Activated CD4-positive, alpha-beta T cell treated with anti-CD3 and anti-CD28 coated beads, Interleukin-2, amount 50 U/mL, for 48 hours (primary cell): ENCODE measurements at regions not wholly inside any gene's neighbourhood (a gene's known extent, or its start where the extent isn't known, plus 50 kb on each side); places are given as distances from the start of the nearest gene placed in this dataset.
"Not testable (repeated sequence)": the region's sequence is repeated elsewhere in the genome, so short reads cannot be mapped to it uniquely, and the experiment has no call there.

ENCODE experiments used
- DNase-seq, 2 experiments: peaks; one replicate each; pipeline ENCODE4 v3.0.0-alpha.2; 2020

- DNase-seq, result no peak
Observed at GRCh38 chr15:69903470-69904469, 193.9 kb downstream of the TLE3 start.

- DNase-seq, result no peak
Observed at GRCh38 chr15:69906256-69907185, 191.2 kb downstream of the TLE3 start.

- DNase-seq, result no peak
Observed at GRCh38 chr15:69908060-69908459, 189.7 kb downstream of the TLE3 start.

- no peak for DNase-seq
Observed at GRCh38 chr15:69908590-69909420, 188.9 kb downstream of the TLE3 start.

DNA sequence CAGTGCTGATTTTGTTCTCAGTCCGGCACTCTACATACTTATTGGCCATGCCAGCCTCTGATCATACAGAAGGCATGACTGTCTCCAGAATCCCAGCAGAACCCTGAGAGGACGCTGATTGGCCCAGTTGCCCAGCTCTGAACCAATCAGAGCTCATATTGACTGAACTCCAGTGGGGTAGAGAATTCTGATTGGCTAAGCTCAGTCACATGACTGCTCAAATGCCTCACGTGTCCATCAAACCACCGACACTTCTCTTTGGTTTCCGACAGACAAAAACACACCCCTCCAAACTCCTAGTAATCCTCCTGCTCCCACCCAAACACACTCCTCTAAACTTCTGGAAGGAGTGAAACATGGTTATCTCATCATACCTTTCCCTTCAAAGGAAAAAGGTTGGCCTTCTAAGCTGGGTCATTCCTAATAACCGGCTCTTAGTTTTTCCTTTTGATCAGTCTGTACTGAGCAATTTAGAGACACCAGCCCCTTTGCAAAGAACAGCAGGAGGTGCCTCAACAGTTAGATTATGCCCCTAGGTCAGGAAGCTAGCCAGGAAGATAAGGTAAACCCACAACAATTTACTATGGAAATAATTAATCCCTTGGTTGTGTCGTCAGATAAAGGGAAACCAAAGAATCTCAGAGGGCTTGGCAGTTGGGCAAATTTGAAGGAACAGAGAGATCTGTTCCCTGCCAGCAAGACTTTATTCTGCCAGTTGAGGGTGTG lies 187.8 kb downstream of the TLE3 start:
- DNase-seq, result no peak

DNA sequence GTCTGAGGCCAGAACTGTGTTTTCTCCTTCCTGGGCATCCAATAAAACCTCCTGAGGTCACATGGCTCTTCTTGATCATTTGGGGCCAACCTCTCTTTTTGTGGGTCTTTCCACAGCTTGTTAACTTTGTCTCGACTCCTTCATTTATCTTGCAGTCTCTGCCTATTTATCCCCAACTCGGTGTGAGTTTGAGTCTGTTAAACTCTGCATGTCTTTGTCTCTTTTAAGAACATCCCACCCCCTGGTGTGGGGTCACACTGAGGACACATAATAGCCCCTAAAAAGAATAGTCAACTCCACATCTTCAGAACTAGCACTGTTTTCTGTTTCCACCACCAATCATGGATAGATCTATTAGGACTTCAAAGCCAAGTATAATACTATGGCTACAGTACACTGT lies 187.2 kb downstream of the TLE3 start:
- DNase-seq, result no peak

DNA sequence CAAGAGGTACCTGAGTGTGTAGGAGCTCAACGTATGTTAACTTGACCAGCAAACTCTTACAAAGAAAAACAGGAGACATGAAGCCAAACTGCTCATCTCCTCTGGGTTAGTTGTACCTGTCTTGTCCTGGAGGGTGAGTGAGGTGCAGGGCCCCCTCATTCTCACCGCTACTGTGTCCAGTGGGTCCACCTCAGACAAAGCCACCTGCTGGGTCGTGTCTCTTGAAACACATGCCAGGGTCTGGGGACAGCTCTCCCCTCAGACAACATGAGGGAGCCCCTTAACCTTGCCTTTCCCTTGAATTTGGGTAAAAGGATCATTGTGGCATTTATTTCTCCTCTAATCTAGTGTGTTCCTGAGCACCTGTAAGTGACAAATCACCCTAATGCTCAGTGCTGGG lies 185.6 kb downstream of the TLE3 start:
- no peak for DNase-seq

GRCh38 chr15:69914040-69914439 lies 183.7 kb downstream of the TLE3 start:
- no peak for DNase-seq

GRCh38 chr15:69914960-69915359 lies 182.8 kb downstream of the TLE3 start:
- no peak for DNase-seq

DNA sequence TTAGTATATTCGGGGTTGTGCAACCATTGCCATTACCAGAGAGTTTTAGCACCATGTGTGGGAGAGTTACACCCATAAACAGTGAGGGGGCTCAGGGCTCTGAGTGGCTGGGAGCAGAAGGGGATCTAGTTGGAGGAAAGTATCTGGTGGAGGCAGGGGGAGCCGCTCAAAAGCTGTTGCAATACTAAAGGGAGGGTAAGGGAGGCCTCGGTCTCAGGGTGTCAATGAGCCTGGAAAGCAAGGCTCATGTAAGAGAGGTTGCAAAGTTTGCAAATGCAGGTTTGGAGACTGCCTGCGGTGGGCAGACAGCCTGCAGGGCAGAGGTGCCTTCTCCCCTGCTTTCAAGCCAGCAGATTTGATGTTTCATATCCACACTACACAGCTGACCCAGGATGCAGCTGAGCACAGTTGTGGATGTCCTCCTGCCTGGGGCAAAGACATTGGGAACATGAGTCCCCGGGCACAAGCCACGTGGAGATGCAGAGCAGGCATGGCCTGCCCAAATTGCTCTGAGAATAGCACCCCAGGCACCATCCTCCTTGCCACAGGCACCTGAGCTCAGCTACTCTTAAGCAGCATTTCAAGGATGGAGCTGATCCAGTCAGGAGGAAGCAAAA lies 181.4 kb downstream of the TLE3 start:
- DNase-seq, result no peak

DNA sequence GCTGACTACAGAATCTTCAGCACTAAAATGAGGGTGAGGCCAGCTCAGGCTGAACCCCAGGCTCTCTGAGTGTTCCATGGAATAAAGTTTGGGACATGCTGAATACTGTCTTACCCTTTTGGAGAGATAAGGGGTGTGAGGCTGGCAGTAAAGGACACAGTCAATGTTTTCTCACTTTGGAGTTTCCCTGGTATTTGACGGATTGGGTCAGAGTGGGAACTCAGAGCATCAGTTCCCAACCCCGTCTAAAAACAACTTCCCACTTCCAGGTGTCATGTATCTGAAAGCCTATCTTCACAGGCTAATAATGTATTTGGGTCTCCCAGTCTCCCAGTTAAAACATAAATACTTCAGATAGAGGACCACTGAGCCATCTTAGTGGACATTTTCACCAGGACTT lies 180.7 kb downstream of the TLE3 start:
- DNase-seq, result no peak

DNA sequence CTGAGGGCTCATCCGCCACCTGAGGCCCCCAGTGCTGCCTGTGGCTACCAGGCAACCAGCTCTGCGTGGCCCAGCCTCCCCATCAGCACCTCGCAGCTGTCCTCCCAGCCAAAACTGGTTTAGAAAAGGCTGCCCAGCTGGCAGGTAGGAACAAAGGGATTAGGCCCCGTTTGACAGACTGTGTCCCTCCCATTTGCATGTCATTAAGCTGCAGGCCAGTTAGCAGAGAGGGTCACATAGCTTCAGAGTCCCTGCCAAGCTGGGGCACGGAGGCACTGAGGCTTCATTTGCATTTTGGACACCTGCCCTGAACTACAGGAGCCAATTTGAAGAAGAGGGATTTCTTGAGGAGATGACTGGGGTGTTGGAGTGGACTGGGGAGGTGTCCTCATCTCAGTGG lies 177.9 kb downstream of the TLE3 start:
- no peak for DNase-seq

DNA sequence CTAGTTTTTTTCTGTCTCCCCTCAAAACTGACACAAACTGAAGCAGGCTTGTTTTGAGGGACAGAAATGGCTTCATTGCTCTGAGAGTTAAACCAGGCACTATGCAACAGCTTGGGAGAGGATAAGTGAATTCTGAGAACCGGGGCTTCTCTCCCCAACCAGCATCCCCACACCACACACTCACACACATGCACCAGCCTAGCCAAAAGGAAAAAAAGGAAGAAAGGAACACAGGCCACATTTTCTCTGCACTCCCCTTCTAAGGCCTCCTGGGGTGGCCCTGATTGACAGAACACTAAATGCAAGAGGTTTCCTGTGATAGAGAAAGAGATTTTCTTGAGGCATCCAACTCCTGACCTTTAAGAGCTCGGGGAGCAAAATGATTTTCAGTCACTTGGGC lies 177.5 kb downstream of the TLE3 start:
- DNase-seq, result no peak

DNA sequence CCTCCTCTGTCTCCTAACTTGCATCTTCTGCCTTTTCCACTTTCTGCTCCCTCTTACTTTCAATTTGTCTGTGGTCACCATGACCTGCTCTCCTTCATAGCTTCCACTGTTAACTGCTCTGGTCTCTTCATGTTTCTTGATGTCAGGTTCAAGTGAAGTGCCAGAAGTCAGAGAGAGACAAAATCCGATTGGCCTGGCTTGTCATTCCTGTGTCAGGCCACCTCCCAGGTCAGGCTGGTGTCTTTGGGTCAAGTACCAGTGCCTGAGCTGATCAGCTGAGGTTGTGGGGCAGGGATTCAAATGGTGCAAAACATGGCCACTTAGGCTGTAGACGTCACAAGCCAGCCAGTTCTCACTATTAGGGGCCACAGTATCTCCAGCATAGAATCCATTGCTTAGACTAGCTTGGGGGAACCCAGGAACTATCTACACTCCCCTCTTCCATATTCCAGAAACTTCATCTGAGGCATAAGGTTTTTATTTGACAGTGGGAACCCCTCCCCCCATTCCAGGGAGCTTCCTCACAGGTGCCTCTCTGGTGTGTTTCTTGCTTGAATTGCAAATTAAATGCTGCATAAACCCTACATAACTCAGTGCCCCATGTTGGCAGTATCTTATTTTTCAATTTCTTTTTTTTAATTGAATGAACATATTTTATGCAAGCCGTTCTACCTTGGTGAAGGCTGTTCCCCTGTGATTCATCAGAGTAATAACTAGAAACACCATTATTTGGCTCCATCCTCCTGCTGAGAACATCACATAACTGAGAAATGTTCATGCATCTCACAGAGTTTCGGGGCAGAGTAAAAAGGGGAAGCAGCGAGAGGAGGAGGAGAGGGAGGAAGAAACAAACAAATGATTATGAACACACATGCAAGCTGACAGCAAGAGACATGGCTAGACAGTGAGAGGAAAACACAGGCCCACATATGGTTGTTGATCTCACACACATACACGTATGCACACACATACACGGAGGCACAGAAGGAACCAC lies 175.8 kb downstream of the TLE3 start:
- no peak for DNase-seq

- no peak for DNase-seq
Observed at GRCh38 chr15:69924531-69924930, 173.2 kb downstream of the TLE3 start.

DNA sequence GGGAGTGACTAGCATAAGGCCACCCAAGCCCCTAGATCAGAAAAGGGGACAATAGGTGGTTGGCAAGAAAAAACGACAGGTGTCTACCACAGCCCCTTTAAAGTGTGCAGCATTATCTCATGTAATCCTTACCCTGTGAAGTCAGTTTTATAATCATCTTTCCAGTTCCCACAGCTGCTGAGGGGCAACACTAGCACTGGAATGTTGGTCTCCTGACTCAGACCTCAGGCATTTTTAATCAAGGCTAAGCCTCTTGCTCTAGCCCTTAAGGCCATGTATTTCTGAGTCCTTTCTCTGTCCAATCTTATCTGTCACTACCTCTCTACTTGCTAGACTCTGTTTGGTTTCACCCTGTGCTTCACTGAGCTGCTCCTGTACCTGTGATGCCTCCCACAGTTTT lies 171.7 kb downstream of the TLE3 start:
- no peak for DNase-seq

GRCh38 chr15:69926721-69927120 lies 171.0 kb downstream of the TLE3 start:
- no peak for DNase-seq

GRCh38 chr15:69928890-69929289 lies 168.8 kb downstream of the TLE3 start:
- DNase-seq, result not testable (repeated sequence)

DNA sequence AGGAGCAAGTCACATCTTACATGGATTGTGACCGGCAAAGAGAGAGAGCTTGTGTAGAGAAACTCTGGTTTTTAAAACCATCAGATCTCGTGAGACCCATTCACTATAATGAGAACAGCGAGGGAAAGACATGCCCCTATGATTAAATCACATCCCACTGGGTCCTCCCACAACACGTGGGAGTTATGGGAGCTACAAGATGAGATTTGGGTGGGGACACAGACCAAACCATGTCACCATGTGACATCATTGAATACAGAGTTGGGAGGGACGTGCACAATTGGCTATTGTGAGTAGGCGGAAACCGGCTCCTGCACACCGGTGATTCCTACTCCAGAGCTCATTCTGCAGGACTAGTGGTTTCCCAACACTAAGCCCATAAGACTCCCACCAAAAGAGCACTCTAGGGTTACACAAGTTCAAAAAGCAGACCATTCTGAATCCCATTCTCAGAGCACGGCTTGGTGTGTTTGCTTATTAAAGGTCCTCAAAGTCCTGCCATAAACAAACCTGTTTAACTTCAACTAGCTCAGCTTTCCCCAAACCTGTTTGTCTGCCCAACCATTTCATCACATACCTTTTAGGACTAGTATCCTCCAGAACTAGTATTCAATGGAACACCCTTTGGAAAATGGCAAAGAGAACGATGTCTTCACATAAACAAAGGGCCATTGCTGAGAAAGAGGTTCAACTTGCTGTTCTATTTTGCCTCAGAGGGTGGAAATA lies 167.6 kb downstream of the TLE3 start:
- no peak for DNase-seq

DNA sequence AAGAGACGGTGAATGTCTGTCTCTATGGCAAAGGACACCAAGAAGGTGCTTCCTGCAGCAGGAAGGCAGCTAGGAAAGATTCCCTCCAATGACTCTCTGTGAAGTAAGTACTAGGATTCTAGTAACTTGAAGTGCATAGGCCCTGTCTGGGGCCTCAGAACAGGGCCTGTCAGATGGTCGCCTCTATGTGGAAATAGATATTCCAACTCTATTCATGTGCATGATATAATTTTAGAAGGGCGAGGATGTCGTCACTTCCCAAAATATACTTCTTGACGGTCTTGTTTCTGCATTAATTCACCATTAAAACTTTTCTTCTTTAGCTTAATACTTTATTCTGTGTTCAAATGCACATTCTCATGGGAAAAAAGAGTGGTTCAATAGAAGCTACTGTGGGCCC lies 167.0 kb downstream of the TLE3 start:
- DNase-seq, result no peak
